ENCODE measurements at regions not wholly inside any gene's neighbourhood (a gene's known extent, or its start where the extent isn't known, plus 50 kb on each side); places are given as distances from the start of the nearest gene placed in this dataset.
"Not testable (repeated sequence)": the region's sequence is repeated elsewhere in the genome, so short reads cannot be mapped to it uniquely, and the experiment has no call there.

DNA sequence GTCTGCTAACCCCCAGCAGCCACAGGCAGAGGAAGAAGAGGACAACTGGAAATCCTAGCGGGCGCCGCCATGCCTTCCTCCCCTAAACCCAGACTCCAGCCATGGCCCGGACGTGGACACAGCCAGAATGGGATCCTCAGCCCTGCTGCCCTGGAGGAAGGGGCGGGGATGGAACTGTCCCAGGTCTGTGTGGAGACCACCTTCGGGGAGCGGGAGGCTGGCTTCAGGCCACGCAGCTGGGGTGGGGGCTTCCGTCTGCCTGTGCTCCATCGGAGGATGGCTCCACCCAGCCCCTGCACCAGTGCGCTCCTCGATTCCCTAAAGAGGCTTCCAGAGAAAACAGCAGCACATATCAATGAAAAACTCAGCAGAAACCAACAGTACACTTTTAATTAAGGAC is 190.4 kb downstream of the KLRB1 start:
- H3K9me3 ChIP-seq (ENCODE audit: severe bottlenecking); H3K36me3 ChIP-seq (ENCODE audit: low read depth); ATAC-seq (ENCODE audit: low read depth); DNase-seq (ENCODE audit: low spot score); H3K27ac ChIP-seq (ENCODE audit: poor library complexity, severe bottlenecking); H3K4me3 ChIP-seq (ENCODE audit: severe bottlenecking); H3K27me3 ChIP-seq (ENCODE audit: insufficient read depth, poor library complexity, severe bottlenecking); H3K4me1 ChIP-seq (ENCODE audit: insufficient read depth, poor library complexity, severe bottlenecking): not testable (repeated sequence)

DNA sequence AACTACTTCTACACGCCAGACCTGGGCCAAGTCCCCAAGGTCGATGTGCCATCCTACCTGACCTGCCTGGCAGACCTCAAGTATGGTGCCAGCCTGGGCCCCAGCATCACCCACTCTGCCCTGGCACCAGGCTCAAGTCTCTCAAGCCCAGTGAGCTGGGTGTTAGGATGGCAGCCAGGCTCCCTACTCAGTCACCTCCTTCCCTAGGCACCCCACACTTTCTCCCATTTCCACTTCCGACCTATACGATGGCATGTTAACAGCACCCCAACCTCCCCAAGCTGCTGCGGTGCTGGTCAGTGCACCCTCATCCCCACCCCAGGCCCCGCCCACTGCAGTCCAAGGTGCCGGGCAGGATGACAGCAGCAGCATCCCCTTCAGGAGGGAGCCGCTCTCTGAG is 191.4 kb downstream of the KLRB1 start:
- not testable (repeated sequence) for H3K27ac ChIP-seq (ENCODE audit: poor library complexity, severe bottlenecking); H3K36me3 ChIP-seq (ENCODE audit: low read depth); DNase-seq (ENCODE audit: low spot score); H3K4me1 ChIP-seq (ENCODE audit: insufficient read depth, poor library complexity, severe bottlenecking); H3K4me3 ChIP-seq (ENCODE audit: severe bottlenecking); ATAC-seq (ENCODE audit: low read depth); H3K9me3 ChIP-seq (ENCODE audit: severe bottlenecking); H3K27me3 ChIP-seq (ENCODE audit: insufficient read depth, poor library complexity, severe bottlenecking)

DNA sequence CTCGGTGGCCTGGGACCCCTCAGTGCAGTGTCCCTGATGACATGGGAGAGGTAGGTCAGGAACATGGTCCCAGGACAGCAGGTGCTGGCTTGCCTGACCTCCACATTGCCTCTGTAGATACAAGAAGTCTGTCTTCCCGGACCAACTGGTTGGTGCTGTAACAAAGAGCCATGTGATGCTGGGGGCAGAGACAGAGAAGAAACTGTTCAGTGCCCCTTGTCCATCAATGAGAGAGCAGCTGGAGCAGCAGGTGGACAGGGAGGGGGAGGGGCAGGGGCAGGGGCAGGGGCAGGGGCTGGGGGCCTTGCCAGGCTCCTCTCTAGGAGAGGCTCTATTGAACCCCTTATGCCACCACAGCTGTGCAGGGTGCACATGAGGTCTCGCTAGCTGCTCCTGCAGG is 191.8 kb downstream of the KLRB1 start:
- not testable (repeated sequence) for H3K4me1 ChIP-seq (ENCODE audit: insufficient read depth, poor library complexity, severe bottlenecking); DNase-seq (ENCODE audit: low spot score); ATAC-seq (ENCODE audit: low read depth)

DNA sequence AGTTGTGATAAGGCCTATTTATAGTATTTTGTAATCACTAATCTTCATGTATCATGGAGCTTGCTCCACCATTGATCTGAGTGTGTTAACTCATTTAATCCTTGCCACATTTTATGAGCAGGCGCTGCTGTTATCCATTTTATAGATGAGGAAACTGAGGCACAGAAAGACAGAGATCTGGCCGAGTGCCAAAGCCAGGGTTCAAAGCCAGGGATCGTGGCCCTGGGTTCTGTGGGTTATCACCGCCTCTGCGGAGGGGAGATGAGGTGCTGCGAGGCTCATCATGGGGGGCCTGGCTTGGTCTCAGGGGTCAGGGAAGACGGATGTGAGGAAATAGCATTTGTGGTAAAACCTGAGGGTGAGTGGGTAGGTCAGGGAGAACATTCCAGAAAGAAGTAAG is 193.9 kb downstream of the KLRB1 start:
- not testable (repeated sequence) for H3K4me1 ChIP-seq (ENCODE audit: insufficient read depth, poor library complexity, severe bottlenecking); ATAC-seq (ENCODE audit: low read depth); H3K27ac ChIP-seq (ENCODE audit: poor library complexity, severe bottlenecking); DNase-seq (ENCODE audit: low spot score); H3K9me3 ChIP-seq (ENCODE audit: severe bottlenecking); H3K36me3 ChIP-seq (ENCODE audit: low read depth); H3K4me3 ChIP-seq (ENCODE audit: severe bottlenecking); H3K27me3 ChIP-seq (ENCODE audit: insufficient read depth, poor library complexity, severe bottlenecking)

More for the DNA sequence above, 191.8 kb downstream of the KLRB1 start:
- H3K27me3 ChIP-seq (ENCODE audit: insufficient read depth, poor library complexity, severe bottlenecking); H3K27ac ChIP-seq (ENCODE audit: poor library complexity, severe bottlenecking); H3K4me3 ChIP-seq (ENCODE audit: severe bottlenecking); H3K9me3 ChIP-seq (ENCODE audit: severe bottlenecking); H3K36me3 ChIP-seq (ENCODE audit: low read depth): not testable (repeated sequence)

DNA sequence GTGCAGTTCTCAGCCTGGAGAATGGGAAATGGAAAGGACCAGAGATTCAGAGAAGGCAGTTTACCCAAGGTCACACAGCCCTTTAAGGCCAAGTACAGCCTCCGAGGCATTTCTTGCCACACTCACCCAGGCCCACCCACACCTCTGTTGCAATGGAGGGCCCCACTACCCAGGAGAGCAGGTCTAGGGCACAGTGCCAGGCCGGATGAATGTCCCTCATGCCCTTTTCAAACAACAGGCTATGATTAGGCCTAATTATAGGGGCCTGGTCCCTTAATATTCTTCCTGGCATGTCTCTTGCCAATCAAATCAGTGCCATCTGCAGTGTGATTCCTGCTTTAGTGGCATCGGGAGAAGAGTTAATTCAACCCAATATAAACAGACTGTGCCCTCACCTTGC is 195.3 kb downstream of the KLRB1 start:
- ATAC-seq (ENCODE audit: low read depth); H3K27ac ChIP-seq (ENCODE audit: poor library complexity, severe bottlenecking); DNase-seq (ENCODE audit: low spot score); H3K9me3 ChIP-seq (ENCODE audit: severe bottlenecking); H3K27me3 ChIP-seq (ENCODE audit: insufficient read depth, poor library complexity, severe bottlenecking); H3K4me3 ChIP-seq (ENCODE audit: severe bottlenecking); H3K4me1 ChIP-seq (ENCODE audit: insufficient read depth, poor library complexity, severe bottlenecking); H3K36me3 ChIP-seq (ENCODE audit: low read depth): not testable (repeated sequence)

DNA sequence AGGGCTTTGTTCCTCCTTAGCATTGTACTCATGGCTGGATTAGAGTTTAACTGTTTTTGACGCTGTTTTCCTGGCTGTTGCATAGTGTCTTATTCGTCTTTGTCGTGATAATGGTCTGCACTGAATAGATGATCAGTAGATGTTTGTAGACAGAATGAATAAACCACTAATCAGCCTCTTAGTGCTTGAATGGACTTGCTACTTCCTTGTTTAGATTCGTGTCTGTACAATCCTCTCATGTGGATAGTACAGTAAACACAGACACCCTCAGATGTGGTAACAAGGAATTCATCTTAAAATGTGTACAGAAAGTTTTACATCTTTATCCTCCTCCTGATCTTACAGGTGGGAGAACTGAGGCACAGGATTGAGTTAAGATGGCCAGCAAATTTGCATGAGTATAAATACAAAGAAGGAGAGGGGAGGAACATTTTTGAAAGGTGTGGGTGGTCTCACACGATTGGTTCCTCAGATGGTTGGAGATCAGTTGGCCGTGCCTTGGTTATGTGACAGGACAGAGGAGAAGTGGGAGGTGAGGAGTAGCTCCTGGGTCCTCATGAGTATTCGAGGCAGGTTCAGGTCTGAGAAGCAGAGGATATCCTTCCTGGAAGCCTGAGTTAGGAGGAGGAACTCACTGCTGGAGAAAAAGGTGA is 196.0 kb downstream of the KLRB1 start:
- not testable (repeated sequence) for H3K27me3 ChIP-seq (ENCODE audit: insufficient read depth, poor library complexity, severe bottlenecking); H3K4me1 ChIP-seq (ENCODE audit: insufficient read depth, poor library complexity, severe bottlenecking); DNase-seq (ENCODE audit: low spot score); H3K9me3 ChIP-seq (ENCODE audit: severe bottlenecking); H3K4me3 ChIP-seq (ENCODE audit: severe bottlenecking); H3K36me3 ChIP-seq (ENCODE audit: low read depth); H3K27ac ChIP-seq (ENCODE audit: poor library complexity, severe bottlenecking)
- ATAC-seq (ENCODE audit: low read depth), result peak; percentile 46; the same call in 1 of the 3 replicates

DNA sequence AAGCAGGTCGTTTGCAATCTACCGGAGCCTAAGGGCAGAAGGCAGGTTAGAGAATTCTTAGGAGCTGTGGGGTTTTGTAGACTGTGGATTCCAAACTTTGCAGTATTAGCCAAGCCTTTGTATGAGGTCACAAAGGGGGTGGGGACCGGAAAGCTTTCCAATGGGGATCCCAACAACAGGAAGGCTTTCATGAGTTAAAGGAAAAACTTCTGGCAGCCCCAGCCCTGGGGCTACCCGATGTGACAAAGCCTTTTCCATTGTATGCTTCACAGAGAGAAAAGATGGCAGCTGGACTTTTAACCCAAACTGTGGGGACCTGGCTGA is 199.2 kb upstream of the PZP start:
- not testable (repeated sequence) for H3K36me3 ChIP-seq (ENCODE audit: low read depth); H3K27ac ChIP-seq (ENCODE audit: poor library complexity, severe bottlenecking); H3K4me3 ChIP-seq (ENCODE audit: severe bottlenecking); ATAC-seq (ENCODE audit: low read depth); H3K4me1 ChIP-seq (ENCODE audit: insufficient read depth, poor library complexity, severe bottlenecking); H3K27me3 ChIP-seq (ENCODE audit: insufficient read depth, poor library complexity, severe bottlenecking); DNase-seq (ENCODE audit: low spot score); H3K9me3 ChIP-seq (ENCODE audit: severe bottlenecking)

DNA sequence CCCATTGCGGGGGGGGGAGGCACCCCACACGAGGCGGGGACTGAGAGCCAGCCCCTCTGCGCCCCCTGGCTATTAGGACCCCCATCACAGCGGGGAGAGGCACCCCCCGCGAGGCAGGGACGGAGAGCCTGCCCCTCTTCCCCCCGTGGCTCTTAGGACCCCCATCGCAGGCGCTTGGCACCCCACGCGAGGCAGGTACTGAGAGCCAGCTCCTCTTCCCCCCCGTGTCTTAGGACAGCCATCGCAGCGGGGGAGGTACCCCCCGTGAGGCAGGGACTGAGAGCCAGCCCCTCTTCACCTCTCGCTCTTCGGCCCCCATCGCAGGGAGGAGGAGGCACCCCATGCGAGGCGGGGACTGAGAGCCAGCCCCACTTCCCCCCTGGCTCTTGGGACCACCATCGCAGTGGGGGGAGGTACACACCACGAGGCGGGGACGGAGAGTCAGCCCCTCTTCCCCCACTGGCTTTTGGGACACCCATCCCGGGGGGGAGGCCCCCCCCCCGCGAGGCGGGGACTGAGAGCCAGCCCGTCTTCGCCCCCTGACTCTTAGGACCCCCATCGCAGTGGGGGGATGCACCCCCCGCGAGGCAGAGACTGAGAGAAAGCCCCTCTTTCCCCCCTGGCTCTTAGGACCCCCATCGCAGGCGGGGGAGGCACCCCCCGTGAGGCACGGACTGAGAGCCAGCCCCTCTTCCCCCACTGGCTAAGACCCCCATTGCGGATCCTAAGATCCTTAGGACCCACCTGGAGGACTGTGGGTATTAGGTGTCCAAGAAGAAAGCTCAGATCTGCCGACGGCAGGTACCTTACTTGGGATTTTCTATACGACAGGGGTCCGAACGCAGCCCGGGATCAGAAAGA is 198.6 kb upstream of the PZP start:
- no peak overlapping the region for H3K27ac ChIP-seq (ENCODE audit: poor library complexity, severe bottlenecking)

More for the DNA sequence above, 198.6 kb upstream of the PZP start:
- DNase-seq (ENCODE audit: low spot score) (no peak), ATAC-seq (ENCODE audit: low read depth) (no peak)
- H3K36me3 ChIP-seq (ENCODE audit: low read depth), result no peaks in the 10 kb centered on the region
- H3K27me3 ChIP-seq (ENCODE audit: insufficient read depth, poor library complexity, severe bottlenecking), result no peaks in the 10 kb centered on the region
- TF ChIP-seq, protein P1, sequence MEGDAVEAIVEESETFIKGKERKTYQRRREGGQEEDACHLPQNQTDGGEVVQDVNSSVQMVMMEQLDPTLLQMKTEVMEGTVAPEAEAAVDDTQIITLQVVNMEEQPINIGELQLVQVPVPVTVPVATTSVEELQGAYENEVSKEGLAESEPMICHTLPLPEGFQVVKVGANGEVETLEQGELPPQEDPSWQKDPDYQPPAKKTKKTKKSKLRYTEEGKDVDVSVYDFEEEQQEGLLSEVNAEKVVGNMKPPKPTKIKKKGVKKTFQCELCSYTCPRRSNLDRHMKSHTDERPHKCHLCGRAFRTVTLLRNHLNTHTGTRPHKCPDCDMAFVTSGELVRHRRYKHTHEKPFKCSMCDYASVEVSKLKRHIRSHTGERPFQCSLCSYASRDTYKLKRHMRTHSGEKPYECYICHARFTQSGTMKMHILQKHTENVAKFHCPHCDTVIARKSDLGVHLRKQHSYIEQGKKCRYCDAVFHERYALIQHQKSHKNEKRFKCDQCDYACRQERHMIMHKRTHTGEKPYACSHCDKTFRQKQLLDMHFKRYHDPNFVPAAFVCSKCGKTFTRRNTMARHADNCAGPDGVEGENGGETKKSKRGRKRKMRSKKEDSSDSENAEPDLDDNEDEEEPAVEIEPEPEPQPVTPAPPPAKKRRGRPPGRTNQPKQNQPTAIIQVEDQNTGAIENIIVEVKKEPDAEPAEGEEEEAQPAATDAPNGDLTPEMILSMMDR (IDR thresholded peaks at IDR 0.05; ENCODE audit: poor library complexity, severe bottlenecking), result no peak
- H3K9me3 ChIP-seq (ENCODE audit: severe bottlenecking), result no peaks in the 10 kb centered on the region
- no peak overlapping the region for H3K4me3 ChIP-seq (ENCODE audit: severe bottlenecking)
- no peaks in the 10 kb centered on the region for H3K4me1 ChIP-seq (ENCODE audit: insufficient read depth, poor library complexity, severe bottlenecking)
